ENCODE measurements at regions not wholly inside any gene's neighbourhood (a gene's known extent, or its start where the extent isn't known, plus 50 kb on each side); places are given as distances from the start of the nearest gene placed in this dataset.

DNA sequence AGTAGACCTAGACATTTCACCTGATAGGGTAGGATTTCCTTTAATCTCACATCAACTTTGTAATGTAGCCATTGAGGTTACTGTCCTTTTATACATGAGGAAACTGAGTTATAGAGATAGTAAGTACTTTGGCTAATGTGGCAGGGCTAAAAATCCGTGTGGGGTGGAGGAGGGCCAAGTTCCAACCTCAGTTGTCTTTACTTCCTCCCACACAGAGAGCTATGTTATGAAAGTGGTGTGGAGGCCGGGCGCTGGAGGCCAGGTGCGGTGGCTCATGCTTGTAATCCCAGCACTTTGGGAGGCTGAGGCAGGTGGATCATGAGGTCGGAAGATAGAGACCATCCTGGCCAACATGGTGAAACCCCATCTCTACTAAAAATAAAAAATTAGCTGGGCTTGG, 173.3 kb downstream of the PALM2AKAP2 start:
- Histone ChIP-seq H3K79me1 (ENCODE audit: low read depth in 1 of 2, low read length in 2 of 2) (peaks cover 3 to 16% of the 10 kb centered on the region in 2 experiments), H4K8ac (ENCODE audit: low read depth in 2 of 2, low read length in 2 of 2) (no peak overlapping the region), H2AK9ac (replicated peaks; ENCODE audit: low read depth, low read length, poor library complexity) (no peak overlapping the region), H2BK5ac (ENCODE audit: low read depth, low read length, poor library complexity, severe bottlenecking) (no peak overlapping the region), H4K5ac (ENCODE audit: low read depth, low read length) (no peak overlapping the region), H2AK5ac (ENCODE audit: low read depth, low read length) (no peak overlapping the region), H2BK20ac (ENCODE audit: low read depth, low read length) (no peak overlapping the region), H3K18ac (ENCODE audit: low read depth, low read length) (no peak overlapping the region), H3K27me3 (ENCODE audit: control insufficient read depth, insufficient read depth, low read length) (no peaks in the 10 kb centered on the region), H2BK120ac (ENCODE audit: low read depth, low read length) (no peak overlapping the region), H3K23ac (ENCODE audit: low read depth, low read length) (no peak overlapping the region), H2AFZ (replicated peaks; ENCODE audit: low read length, poor library complexity) (no peak overlapping the region), H3K27ac (ENCODE audit: insufficient read depth, low read length) (no peak overlapping the region), H3K56ac (ENCODE audit: extremely low read depth, insufficient read depth, low read length) (no peak overlapping the region), H3K9me3 (ENCODE audit: control insufficient read depth, insufficient read depth, low read length) (no peaks in the 10 kb centered on the region), H3K14ac (replicated peaks; ENCODE audit: low read depth, low read length) (no peak overlapping the region), H3K4me1 (ENCODE audit: control insufficient read depth, insufficient read depth, low read length) (peaks cover 2% of the 10 kb centered on the region; the same call in 1 of the 2 replicates), H3K9ac (ENCODE audit: low read depth, low read length) (no peak overlapping the region), H3K4ac (ENCODE audit: low read depth, low read length) (no peak overlapping the region), H3K4me3 (ENCODE audit: insufficient read depth, low read depth, low read length) (no peak overlapping the region), H4K20me1 (ENCODE audit: insufficient read depth, low read length) (no peaks in the 10 kb centered on the region), H4K91ac (ENCODE audit: insufficient read depth, low read depth, low read length) (no peak overlapping the region), H3K36me3 (ENCODE audit: control insufficient read depth, insufficient read depth, low read length) (no peaks in the 10 kb centered on the region; the same call in 1 of the 2 replicates), H3K4me2 (ENCODE audit: low read depth, low read length) (no peak overlapping the region), H3K9me1 (ENCODE audit: insufficient read depth, low read length) (no peaks in the 10 kb centered on the region), H2BK15ac (ENCODE audit: low read depth, low read length) (no peak overlapping the region)
- TF ChIP-seq CEBPB (IDR thresholded peaks at IDR 0.05; ENCODE audit: low read depth, low read length) (no peak), SMC3 (IDR thresholded peaks at IDR 0.05; ENCODE audit: low read depth, low read length) (no peak), MXI1 (IDR thresholded peaks at IDR 0.05; ENCODE audit: borderline replicate concordance, low read depth, low read length) (no peak), FOS (IDR thresholded peaks at IDR 0.05; ENCODE audit: low read depth, low read length) (no peak), NFE2L2 (IDR thresholded peaks at IDR 0.05; ENCODE audit: low read depth, low read length) (no peak), POLR2A (IDR thresholded peaks at IDR 0.05; ENCODE audit: low read depth, low read length) (no peak), RCOR1 (IDR thresholded peaks at IDR 0.05; ENCODE audit: insufficient replicate concordance, low read length) (no peak), CHD1 (IDR thresholded peaks at IDR 0.05; ENCODE audit: low read depth, low read length) (no peak), RAD21 (IDR thresholded peaks at IDR 0.05; ENCODE audit: low read length) (no peak), MAFK (IDR thresholded peaks at IDR 0.05; ENCODE audit: low read depth, low read length) (no peak)
- no TSS peak for BruUV-seq (replicated peaks)
- intact Hi-C loops (cut with micrococcal nuclease) = no loop called here
- ChIA-PET CTCF (no interaction called here), POLR2A (ENCODE audit: unreplicated experiment) (no interaction called here)
- no CpG with 5 or more reads among the region's 5 CpGs for WGBS, 2 experiments (ENCODE audit: extremely low coverage in 2 of 2, insufficient read length in 1 of 2)
- dilution Hi-C loops (cut with HindIII; ENCODE audit: low sequenced_read_pairs, unreplicated experiment) = no loop called here
- DNase-seq = no peak
- in situ Hi-C loops (cut with MboI; ENCODE audit: low sequenced_read_pairs) = no loop called here
- ATAC-seq (ENCODE audit: low read depth) = no peak

Data from IMR-90 (cell line).